BLaER1 treated with 17β-estradiol and CSF1 and Interleukin-3, amounts not matched to agents 10 nM and 100 nM (cell line): ENCODE measurements at regions not wholly inside any gene's neighbourhood (a gene's known extent, or its start where the extent isn't known, plus 50 kb on each side); places are given as distances from the start of the nearest gene placed in this dataset.
A peak's percentile ranks its signal among the peaks of the same experiment; 100 is the strongest.

ENCODE experiments used
- H3K27ac ChIP-seq, 11 experiments: shearing (Covaris generic); formaldehyde crosslinking; 2 replicates each; pipeline ENCODE4 v1.8.1; 2022
- H3K27me3 ChIP-seq, 11 experiments: shearing (Covaris generic); formaldehyde crosslinking; 2 replicates each; pipeline ENCODE4 v1.8.1; 2022
- H3K36me3 ChIP-seq, 11 experiments: shearing (Covaris generic); formaldehyde crosslinking; 2 replicates each; pipeline ENCODE4 v1.8.1; 2022
- H3K4me1 ChIP-seq, 10 experiments: shearing (Covaris generic); formaldehyde crosslinking; 2 replicates each; pipeline ENCODE4 v1.8.1; 2022
- H3K4me2 ChIP-seq, 11 experiments: shearing (Covaris generic); formaldehyde crosslinking; 2 replicates each; pipeline ENCODE4 v1.8.1; 2022
- H3K4me3 ChIP-seq, 10 experiments: shearing (Covaris generic); formaldehyde crosslinking; 2 replicates each; pipeline ENCODE4 v1.8.1; 2022
- H3K9ac ChIP-seq, 11 experiments: shearing (Covaris generic); formaldehyde crosslinking; 2 replicates each; pipeline ENCODE4 v1.8.1; 2022
- H3K9me3 ChIP-seq, 11 experiments: shearing (Covaris generic); formaldehyde crosslinking; replicated peaks in 1 of 11; 2 replicates each; pipeline ENCODE4 v1.8.1; 2022
- H4K20me1 ChIP-seq, 11 experiments: shearing (Covaris generic); formaldehyde crosslinking; 2 replicates each; pipeline ENCODE4 v1.8.1; 2022
- Cebpa-rat ChIP-seq, 11 experiments: shearing (Covaris generic); IDR thresholded peaks; 2 replicates each; pipeline ENCODE4 v1.8.1; 2022

DNA sequence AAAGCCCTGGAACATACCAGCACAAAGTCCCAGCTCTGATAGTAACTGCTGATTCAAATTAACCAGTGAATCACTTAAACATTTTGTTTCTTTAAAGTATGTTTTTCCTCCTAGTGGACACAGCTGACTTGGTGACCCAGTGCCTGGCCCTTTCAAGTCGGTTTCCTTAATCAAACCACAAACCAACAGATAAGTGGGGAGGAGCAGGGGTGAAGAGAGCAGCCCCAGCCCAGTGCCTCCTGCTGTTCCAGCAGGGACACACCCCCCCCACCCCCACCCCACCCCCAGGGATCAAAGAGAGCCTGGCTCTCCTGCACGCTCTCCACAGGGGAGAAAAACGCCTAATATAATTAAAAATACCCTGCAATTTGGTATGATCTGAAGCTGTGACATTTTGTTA, 55.4 kb upstream of the TBXT start:
- Histone ChIP-seq H3K36me3 (no peaks in the 10 kb centered on the region), H4K20me1 (no peaks in the 10 kb centered on the region), H3K4me1 (peaks cover 5 to 16% (median 6%) of the 10 kb centered on the region in 10 experiments; a peak in 16 of 20 replicates), H3K27me3 (no peaks in the 10 kb centered on the region), H3K9me3 (no peaks in the 10 kb centered on the region), H3K4me3 (no peak overlapping the region), H3K4me2 (peak overlapping the region in 10 of 11 experiments; percentile 16 to 45 (median 36); a peak in 13 of 22 replicates), H3K27ac (no peak overlapping the region), H3K9ac (no peak overlapping the region)
- TF ChIP-seq Cebpa-rat (IDR thresholded peaks at IDR 0.05) = no peak

- no peaks in the 10 kb centered on the region for H3K9me3 ChIP-seq
Measured at GRCh38 chr6:166222631-166223030, 55.0 kb upstream of the TBXT start.

DNA sequence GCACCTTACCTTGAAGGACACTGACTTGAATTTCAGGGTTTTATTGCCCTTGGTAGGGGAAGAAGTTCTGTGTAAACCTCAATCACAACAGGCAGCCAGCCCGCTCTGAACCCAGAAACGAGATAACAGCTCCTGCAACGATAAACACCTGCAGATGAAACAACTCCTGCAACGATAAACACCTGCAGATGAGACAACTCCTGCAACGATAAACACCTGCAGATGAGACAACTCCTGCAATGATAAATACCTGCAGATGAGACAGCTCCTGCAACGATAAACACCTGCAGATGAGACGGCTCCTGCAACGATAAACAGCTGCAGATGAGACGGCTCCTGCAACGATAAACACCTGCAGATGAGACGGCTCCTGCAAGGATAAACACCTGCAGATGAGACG, 54.0 kb upstream of the TBXT start:
- H3K27ac ChIP-seq = no peak overlapping the region
- H3K4me2 ChIP-seq = no peak overlapping the region
- no peak for TF ChIP-seq Cebpa-rat (IDR thresholded peaks at IDR 0.05)
- no peaks in the 10 kb centered on the region for H3K9me3 ChIP-seq
- no peaks in the 10 kb centered on the region for H3K36me3 ChIP-seq
- H4K20me1 ChIP-seq = no peaks in the 10 kb centered on the region
- no peak overlapping the region for H3K9ac ChIP-seq
- no peaks in the 10 kb centered on the region for H3K27me3 ChIP-seq
- peaks cover 5 to 16% (median 6%) of the 10 kb centered on the region in 10 experiments; a peak in 16 of 20 replicates for H3K4me1 ChIP-seq
- no peak overlapping the region for H3K4me3 ChIP-seq

More at GRCh38 chr6:166222631-166223030, 55.0 kb upstream of the TBXT start:
- Histone ChIP-seq H3K4me3 (no peak overlapping the region), H3K27me3 (no peaks in the 10 kb centered on the region), H3K4me2 (peak overlapping the region in 10 of 11 experiments; percentile 16 to 45 (median 36); a peak in 14 of 22 replicates), H3K4me1 (peaks cover 5 to 16% (median 6%) of the 10 kb centered on the region in 10 experiments; a peak in 16 of 20 replicates), H3K9ac (no peak overlapping the region), H3K36me3 (no peaks in the 10 kb centered on the region), H4K20me1 (no peaks in the 10 kb centered on the region), H3K27ac (no peak overlapping the region)
- TF ChIP-seq Cebpa-rat (IDR thresholded peaks at IDR 0.05) = no peak

- Histone ChIP-seq H3K4me2 (no peak overlapping the region), H3K36me3 (no peaks in the 10 kb centered on the region), H3K4me3 (no peak overlapping the region), H3K4me1 (peaks cover 5 to 16% (median 6%) of the 10 kb centered on the region in 10 experiments; a peak in 16 of 20 replicates), H3K27ac (no peak overlapping the region), H3K9ac (no peak overlapping the region), H4K20me1 (no peaks in the 10 kb centered on the region), H3K9me3 (no peaks in the 10 kb centered on the region), H3K27me3 (no peaks in the 10 kb centered on the region)
- no peak for TF ChIP-seq Cebpa-rat (IDR thresholded peaks at IDR 0.05)
Measured at GRCh38 chr6:166221040-166221439, 53.4 kb upstream of the TBXT start.
